Ishikawa (cell line): ENCODE measurements at regions not wholly inside any gene's neighbourhood (a gene's known extent, or its start where the extent isn't known, plus 50 kb on each side); places are given as distances from the start of the nearest gene placed in this dataset.

Source experiments
- CEBPB ChIP-seq: IDR thresholded peaks from 2 replicates; pipeline ENCODE4 v1.6.1; 2012
- CREB1 ChIP-seq: IDR thresholded peaks from 2 replicates; pipeline ENCODE4 v1.6.1; 2012; ENCODE audit warnings: low read depth
- EGR1 ChIP-seq: IDR thresholded peaks from 2 replicates; pipeline ENCODE4 v1.6.1; 2012
- EP300 ChIP-seq: IDR thresholded peaks from 2 replicates; pipeline ENCODE4 v1.6.1; 2012; ENCODE audit warnings: borderline replicate concordance
- FOXM1 ChIP-seq: IDR thresholded peaks from 2 replicates; pipeline ENCODE4 v1.6.1; 2012; ENCODE audit warnings: low read depth, borderline replicate concordance
- NFIC ChIP-seq: IDR thresholded peaks from 2 replicates; pipeline ENCODE4 v1.6.1; 2012
- RAD21 ChIP-seq: IDR thresholded peaks from 2 replicates; pipeline ENCODE4 v1.6.1; 2012; ENCODE audit warnings: low read depth
- REST ChIP-seq: IDR thresholded peaks from 2 replicates; pipeline ENCODE4 v1.6.1; 2012; ENCODE audit warnings: low read depth, mild to moderate bottlenecking
- TAF1 ChIP-seq: IDR thresholded peaks from 2 replicates; pipeline ENCODE4 v1.6.1; 2012; ENCODE audit warnings: low read depth, mild to moderate bottlenecking
- TCF12 ChIP-seq: IDR thresholded peaks from 2 replicates; pipeline ENCODE4 v1.6.1; 2012; ENCODE audit warnings: low read depth
- TEAD4 ChIP-seq: IDR thresholded peaks from 2 replicates; pipeline ENCODE4 v1.6.1; 2012
- USF1 ChIP-seq: IDR thresholded peaks from 2 replicates; pipeline ENCODE4 v1.6.1; 2012
- YY1 ChIP-seq: IDR thresholded peaks from 2 replicates; pipeline ENCODE4 v1.6.1; 2012; ENCODE audit warnings: low read depth
- ZBTB7A ChIP-seq: IDR thresholded peaks from 2 replicates; pipeline ENCODE4 v1.6.1; 2012; ENCODE audit warnings: low read depth
- TF ChIP-seq, protein P1 (sequence below): IDR thresholded peaks from 2 replicates; pipeline ENCODE4 v1.6.1; 2012

- no peak for TF ChIP-seq REST
- TF ChIP-seq TCF12: no peak
- TF ChIP-seq USF1: no peak
- TF ChIP-seq TAF1: no peak
- TF ChIP-seq CEBPB: no peak
- TF ChIP-seq EP300: no peak
- no peak for TF ChIP-seq YY1
- TF ChIP-seq CREB1: no peak
- TF ChIP-seq EGR1: no peak
- no peak for TF ChIP-seq RAD21
- TF ChIP-seq TEAD4: no peak
- no peak for TF ChIP-seq FOXM1
- TF ChIP-seq ZBTB7A: no peak
- TF ChIP-seq, protein P1, sequence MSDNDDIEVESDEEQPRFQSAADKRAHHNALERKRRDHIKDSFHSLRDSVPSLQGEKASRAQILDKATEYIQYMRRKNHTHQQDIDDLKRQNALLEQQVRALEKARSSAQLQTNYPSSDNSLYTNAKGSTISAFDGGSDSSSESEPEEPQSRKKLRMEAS: no peak
Observed at GRCh38 chr2:100207411-100207885, 65.1 kb upstream of the AFF3 start.

- no peak for TF ChIP-seq TAF1
- no peak for TF ChIP-seq TEAD4
- TF ChIP-seq CEBPB: no peak
- TF ChIP-seq REST: no peak
- TF ChIP-seq CREB1: no peak
- no peak for TF ChIP-seq TCF12
- TF ChIP-seq EGR1: no peak
- no peak for TF ChIP-seq RAD21
- no peak for TF ChIP-seq NFIC
- no peak for TF ChIP-seq ZBTB7A
- no peak for TF ChIP-seq EP300
- TF ChIP-seq, protein P1: no peak
Observed at GRCh38 chr2:100206731-100207255, 64.4 kb upstream of the AFF3 start.

- no peak for TF ChIP-seq YY1
- TF ChIP-seq CEBPB: no peak
- no peak for TF ChIP-seq CREB1
- TF ChIP-seq TEAD4: no peak
- TF ChIP-seq USF1: no peak
- no peak for TF ChIP-seq NFIC
- no peak for TF ChIP-seq TAF1
- TF ChIP-seq RAD21: no peak
- TF ChIP-seq TCF12: no peak
- no peak for TF ChIP-seq FOXM1
Observed at GRCh38 chr2:100205174-100205573, 62.8 kb upstream of the AFF3 start.

DNA sequence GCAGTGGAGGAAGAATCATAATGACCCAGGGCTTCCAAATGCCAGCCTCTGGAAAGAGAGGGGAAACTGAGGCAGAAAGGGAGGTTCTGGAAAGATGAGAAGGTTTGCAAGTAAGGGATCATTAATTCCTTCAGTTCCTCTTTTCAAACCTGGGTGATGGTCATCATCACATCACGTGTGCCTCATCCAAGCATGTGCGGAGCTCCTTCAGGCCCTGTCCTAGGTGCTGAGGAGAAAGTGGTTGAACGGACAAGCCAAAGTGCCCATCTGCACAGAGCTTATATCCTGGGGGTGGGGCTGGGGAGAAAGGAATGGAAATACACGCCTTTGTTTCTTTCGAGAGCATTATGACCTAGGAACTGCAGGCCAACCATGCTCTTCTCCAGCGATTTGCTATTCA, 60.2 kb upstream of the AFF3 start:
- TF ChIP-seq, protein P1: 0 out of 2 replicates have a peak, but pooled peaks have one; percentile 19
- TF ChIP-seq RAD21: no peak
- TF ChIP-seq EGR1: no peak
- TF ChIP-seq USF1: peak; percentile 66
- no peak for TF ChIP-seq TCF12
- no peak for TF ChIP-seq CREB1
- peak; percentile 83 for TF ChIP-seq REST
